Thyroid gland (tissue), 4 donors: ENCODE measurements at regions not wholly inside any gene's neighbourhood (a gene's known extent, or its start where the extent isn't known, plus 50 kb on each side); places are given as distances from the start of the nearest gene placed in this dataset.

Experiments
- DNase-seq, 2 donors: peaks; one replicate each; pipeline ENCODE4 v3.0.0-alpha.2; 2019
- H3K27ac ChIP-seq, 3 donors: fragments of 200-600 bp; sonication (generic); 1 replicate in 2 of 3; 2 replicates in 1 of 3; pipeline ENCODE4 v1.5.1; 2016 to 2019; ENCODE audit warnings: mild to moderate bottlenecking in 1 of 3, moderate library complexity in 1 of 3
- H3K27me3 ChIP-seq: fragments of 200-600 bp; sonication (generic); one replicate; pipeline ENCODE4 v1.5.1; 2019
- H3K36me3 ChIP-seq, 2 donors: fragments of 200-600 bp; sonication (generic); one replicate each; pipeline ENCODE4 v1.5.1; 2016 to 2019
- H3K4me1 ChIP-seq, 2 donors: fragments of 200-600 bp; sonication (generic); one replicate each; pipeline ENCODE4 v1.5.1; 2017 to 2019
- H3K4me3 ChIP-seq, 3 donors: fragments of 200-600 bp; sonication (generic); replicated peaks in 1 of 3; 1 replicate in 2 of 3; 2 replicates in 1 of 3; pipeline ENCODE4 v1.5.1; 2016; ENCODE audit warnings: mild to moderate bottlenecking in 1 of 3
- H3K9me3 ChIP-seq: fragments of 200-600 bp; sonication (generic); one replicate; pipeline ENCODE4 v1.5.1; 2017
- CTCF ChIP-seq, 6 experiments: fragments of 200-600 bp in 3 of 6; fragments of 450-650 bp in 3 of 6; sonication (generic) in 3 of 6; IDR thresholded peaks; one replicate each; pipeline ENCODE4 v1.5.1; 2016 to 2019; ENCODE audit warnings: antibody characterized with exemption in 6 of 6, mild to moderate bottlenecking in 2 of 6, inconsistent platforms in 1 of 6, moderate library complexity in 1 of 6
- POLR2A ChIP-seq, 2 donors: fragments of 450-650 bp; IDR thresholded peaks; one replicate each; pipeline ENCODE4 v1.6.1; 2017; ENCODE audit warnings: antibody characterized with exemption in 2 of 2, mild to moderate bottlenecking in 2 of 2, moderate library complexity in 1 of 2
- WGBS, 2 donors: methylation state at CpG; one replicate each; pipeline ENCODE4 v1.1.5; 2017; 5-methylcytosine and 5-hydroxymethylcytosine counted together
- intact Hi-C: fragments of 100-400 bp; cut with DNase I; formaldehyde crosslinking; loops from one replicate; pipeline ENCODE4 v1.15.1; 2023

GRCh38 chr3:193831495-193832455 is 238.8 kb downstream of the OPA1 start:
- Histone ChIP-seq H3K36me3 (no peaks in the 10 kb centered on the region), H3K9me3 (no peaks in the 10 kb centered on the region), H3K27ac (peak overlapping the region in 2 of 3 donors; percentile 73 to 89), H3K4me3 (no peak overlapping the region), H3K4me1 (peaks cover 32 to 44% of the 10 kb centered on the region in 2 donors), H3K27me3 (no peaks in the 10 kb centered on the region)
- intact Hi-C loops = no loop called here
- WGBS, 2 donors = 63 to 88% methylated on average over 24 of the region's 24 CpGs
- TF ChIP-seq POLR2A (IDR thresholded peaks at IDR 0.05) (peak in 1 of 2 donors; percentile 36), CTCF (IDR thresholded peaks at IDR 0.05) (no peak)
- DNase-seq = peak in 1 of 2 donors; percentile 96

GRCh38 chr3:193832833-193833413 is 239.9 kb downstream of the OPA1 start:
- no peak for DNase-seq
- WGBS, 2 donors = 92 to 94% methylated on average over 5 of the region's 5 CpGs
- intact Hi-C loops = no loop called here

GRCh38 chr3:193833592-193833991 is 240.6 kb downstream of the OPA1 start:
- intact Hi-C loops = no loop called here
- Histone ChIP-seq H3K4me1 (peaks cover 27 to 33% of the 10 kb centered on the region in 2 donors), H3K27ac (peak overlapping the region in 1 of 3 donors; percentile 89), H3K36me3 (no peaks in the 10 kb centered on the region), H3K27me3 (no peaks in the 10 kb centered on the region), H3K9me3 (no peaks in the 10 kb centered on the region), H3K4me3 (no peak overlapping the region)
- DNase-seq = no peak
- no peak for TF ChIP-seq CTCF (IDR thresholded peaks at IDR 0.05)
- WGBS, 2 donors = 96 to 97% methylated on average over 11 of the region's 11 CpGs

More at GRCh38 chr3:193832833-193833413, 239.9 kb downstream of the OPA1 start:
- TF ChIP-seq CTCF (IDR thresholded peaks at IDR 0.05) = no peak
- TF ChIP-seq POLR2A (IDR thresholded peaks at IDR 0.05) = no peak
- Histone ChIP-seq H3K4me3 (no peak overlapping the region), H3K9me3 (no peaks in the 10 kb centered on the region), H3K4me1 (peaks cover 32 to 39% of the 10 kb centered on the region in 2 donors), H3K27ac (peak overlapping the region in 1 of 3 donors; percentile 89), H3K27me3 (no peaks in the 10 kb centered on the region), H3K36me3 (no peaks in the 10 kb centered on the region)

- Histone ChIP-seq H3K27ac (no peak overlapping the region), H3K27me3 (no peaks in the 10 kb centered on the region), H3K4me1 (peaks cover 15 to 18% of the 10 kb centered on the region in 2 donors), H3K9me3 (no peaks in the 10 kb centered on the region), H3K36me3 (no peaks in the 10 kb centered on the region), H3K4me3 (no peak overlapping the region)
- WGBS, 2 donors = 96 to 97% methylated on average over 6 of the region's 6 CpGs
- intact Hi-C loops = no loop called here
- TF ChIP-seq POLR2A (IDR thresholded peaks at IDR 0.05) = no peak
- no peak for DNase-seq
These were observed 242.4 kb downstream of the OPA1 start for GRCh38 chr3:193835414-193835813.

- intact Hi-C loops = no loop called here
- no peak for TF ChIP-seq POLR2A (IDR thresholded peaks at IDR 0.05)
- no peak for TF ChIP-seq CTCF (IDR thresholded peaks at IDR 0.05)
- Histone ChIP-seq H3K27me3 (no peaks in the 10 kb centered on the region), H3K27ac (no peak overlapping the region), H3K4me1 (peaks cover 6 to 8% of the 10 kb centered on the region in 2 donors), H3K4me3 (no peak overlapping the region), H3K36me3 (no peaks in the 10 kb centered on the region), H3K9me3 (no peaks in the 10 kb centered on the region)
- DNase-seq = no peak
- 33 to 48% methylated on average over 2 of the region's 2 CpGs for WGBS, 2 donors
These were observed 243.5 kb downstream of the OPA1 start for GRCh38 chr3:193836511-193836910.
